Testis (tissue), 2 donors: ENCODE measurements at regions not wholly inside any gene's neighbourhood (a gene's known extent, or its start where the extent isn't known, plus 50 kb on each side); places are given as distances from the start of the nearest gene placed in this dataset.

Source experiments
- DNase-seq: peaks from one replicate; pipeline ENCODE4 v3.0.0-alpha.2; 2019
- H3K27ac ChIP-seq, 2 donors: fragments of 200-600 bp; sonication (generic); one replicate each; pipeline ENCODE4 v1.5.1; 2019
- H3K27me3 ChIP-seq: fragments of 200-600 bp; sonication (generic); one replicate; pipeline ENCODE4 v1.5.1; 2019
- H3K36me3 ChIP-seq: fragments of 200-600 bp; sonication (generic); one replicate; pipeline ENCODE4 v1.5.1; 2017; ENCODE audit warnings: low read depth; ENCODE audit errors: missing control alignments
- H3K4me1 ChIP-seq: fragments of 200-600 bp; sonication (generic); one replicate; pipeline ENCODE4 v1.5.1; 2019
- H3K4me3 ChIP-seq, 2 donors: fragments of 200-600 bp; sonication (generic); one replicate each; pipeline ENCODE4 v1.5.1; 2017 to 2019
- H3K9me3 ChIP-seq: fragments of 200-600 bp; sonication (generic); one replicate; pipeline ENCODE4 v1.5.1; 2017
- CTCF ChIP-seq, 3 experiments: fragments of 450-650 bp in 2 of 3; fragments of 200-600 bp in 1 of 3; sonication (generic) in 1 of 3; IDR thresholded peaks; one replicate each; pipeline ENCODE4 v1.5.1; 2016 to 2019; ENCODE audit warnings: antibody characterized with exemption in 3 of 3, mild to moderate bottlenecking in 2 of 3, moderate library complexity in 1 of 3
- POLR2A ChIP-seq: fragments of 450-650 bp; IDR thresholded peaks from one replicate; pipeline ENCODE4 v1.6.1; 2017; ENCODE audit warnings: antibody characterized with exemption, mild to moderate bottlenecking, moderate library complexity
- WGBS, 2 donors: methylation state at CpG; one replicate each; pipeline ENCODE4 v1.1.5; 2018; 5-methylcytosine and 5-hydroxymethylcytosine counted together
- intact Hi-C: fragments of 100-400 bp; cut with DNase I; formaldehyde crosslinking; loops from one replicate; pipeline ENCODE4 v1.15.1; 2023; ENCODE audit warnings: low total_unique reads

- no peaks in the 10 kb centered on the region for H3K27me3 ChIP-seq
- TF ChIP-seq POLR2A (no peak), CTCF (IDR thresholded peaks at IDR 0.05) (no peak)
- DNase-seq, result no peak
- no peaks in the 10 kb centered on the region for H3K9me3 ChIP-seq
- no peak overlapping the region for H3K4me3 ChIP-seq
- intact Hi-C loops, result no loop called here
- no peaks in the 10 kb centered on the region for H3K36me3 ChIP-seq
- H3K4me1 ChIP-seq, result no peaks in the 10 kb centered on the region
- 72 to 79% methylated on average over 2 of the region's 2 CpGs for WGBS, 2 donors
- no peak overlapping the region for H3K27ac ChIP-seq
Measured at GRCh38 chr1:165147799-165148198, 208.7 kb downstream of the LMX1A start.

- H3K36me3 ChIP-seq, result no peaks in the 10 kb centered on the region
- H3K4me3 ChIP-seq, result no peak overlapping the region
- no peak overlapping the region for H3K27ac ChIP-seq
- DNase-seq, result peak; percentile 72
- H3K27me3 ChIP-seq, result no peaks in the 10 kb centered on the region
- intact Hi-C loops, result no loop called here
- H3K9me3 ChIP-seq, result no peaks in the 10 kb centered on the region
- no peak for TF ChIP-seq POLR2A
- TF ChIP-seq CTCF (IDR thresholded peaks at IDR 0.05), result peak in 2 of 3 experiments; percentile 55 to 66
- WGBS, 2 donors, result 13 to 14% methylated on average over 12 of the region's 12 CpGs
- H3K4me1 ChIP-seq, result no peaks in the 10 kb centered on the region
Measured at GRCh38 chr1:165144757-165145397, 211.6 kb downstream of the LMX1A start.

GRCh38 chr1:165143437-165144065 is 213.0 kb downstream of the LMX1A start:
- H3K36me3 ChIP-seq, result no peaks in the 10 kb centered on the region
- peak; percentile 43 for DNase-seq
- no peaks in the 10 kb centered on the region for H3K27me3 ChIP-seq
- no peaks in the 10 kb centered on the region for H3K4me1 ChIP-seq
- intact Hi-C loops, result no loop called here
- TF ChIP-seq CTCF (IDR thresholded peaks at IDR 0.05) (peak in 2 of 3 experiments; percentile 9 to 40), POLR2A (no peak)
- H3K9me3 ChIP-seq, result no peaks in the 10 kb centered on the region
- H3K27ac ChIP-seq, result no peak overlapping the region
- WGBS, 2 donors, result 58 to 60% methylated on average over 4 of the region's 4 CpGs
- H3K4me3 ChIP-seq, result no peak overlapping the region

GRCh38 chr1:165138960-165139359 is 217.6 kb downstream of the LMX1A start:
- intact Hi-C loops, result no loop called here
- Histone ChIP-seq H3K27ac (no peak overlapping the region), H3K27me3 (no peaks in the 10 kb centered on the region), H3K4me1 (no peaks in the 10 kb centered on the region), H3K36me3 (no peaks in the 10 kb centered on the region), H3K9me3 (no peaks in the 10 kb centered on the region), H3K4me3 (no peak overlapping the region)
- DNase-seq, result no peak
- no peak for TF ChIP-seq POLR2A
- TF ChIP-seq CTCF (IDR thresholded peaks at IDR 0.05), result no peak
- WGBS, 2 donors, result 72 to 100% methylated on average over 1 of the region's 1 CpG
